Stomach (tissue), 4 donors: ENCODE measurements at regions not wholly inside any gene's neighbourhood (a gene's known extent, or its start where the extent isn't known, plus 50 kb on each side); places are given as distances from the start of the nearest gene placed in this dataset.

Experiments used
- CTCF ChIP-seq, 7 experiments: fragments of 450-650 bp in 4 of 7; fragments of 200-600 bp in 3 of 7; sonication (generic) in 3 of 7; IDR thresholded peaks; one replicate each; pipeline ENCODE4 v1.5.1; 2016 to 2019; ENCODE audit warnings: antibody characterized with exemption in 7 of 7, control low read depth in 2 of 7, mild to moderate bottlenecking in 1 of 7
- POLR2A ChIP-seq, 4 donors: fragments of 450-650 bp; IDR thresholded peaks; one replicate each; pipeline ENCODE4 v1.6.1; 2016; ENCODE audit warnings: antibody characterized with exemption in 4 of 4, control low read depth in 2 of 4, mild to moderate bottlenecking in 1 of 4, moderate library complexity in 1 of 4

GRCh38 chr5:5799229-5799628 lies 376.8 kb downstream of the ICE1 start:
- TF ChIP-seq CTCF (IDR thresholded peaks at IDR 0.05) (no peak), POLR2A (IDR thresholded peaks at IDR 0.05) (no peak)
